ENCODE measurements at regions not wholly inside any gene's neighbourhood (a gene's known extent, or its start where the extent isn't known, plus 50 kb on each side); places are given as distances from the start of the nearest gene placed in this dataset.

- no peaks in the 10 kb centered on the region for H3K36me3 Mint-ChIP-seq
- CTCF ChIA-PET, result no interaction called here
- H3K4me1 Mint-ChIP-seq, result peaks cover 35% of the 10 kb centered on the region
- POLR2A ChIA-PET, result no interaction called here
- no peak overlapping the region for H3K27ac Mint-ChIP-seq
- DNase-seq (ENCODE audit: low spot score) (no peak), ATAC-seq (no peak)
- no peaks in the 10 kb centered on the region; the same call in none of the 2 replicates for H3K27me3 Mint-ChIP-seq (ENCODE audit: low read depth)
- H3K9me3 Mint-ChIP-seq, result no peaks in the 10 kb centered on the region
- H3K4me3 Mint-ChIP-seq, result no peak overlapping the region
- TF ChIP-seq NR1H2 (CRISPR knock-in tag; IDR thresholded peaks at IDR 0.05) (no peak), MAX (CRISPR knock-in tag; IDR thresholded peaks at IDR 0.05) (no peak), RORB (CRISPR knock-in tag; IDR thresholded peaks at IDR 0.05) (no peak), ZNF138 (CRISPR knock-in tag; conservative IDR thresholded peaks at IDR 0.05) (no peak), SMAD3 (CRISPR knock-in tag; IDR thresholded peaks at IDR 0.05; ENCODE audit: borderline replicate concordance) (no peak), ZNF423 (CRISPR knock-in tag; IDR thresholded peaks at IDR 0.05) (no peak), ZNF232 (CRISPR knock-in tag; IDR thresholded peaks at IDR 0.05) (no peak), ESRRA (CRISPR knock-in tag; IDR thresholded peaks at IDR 0.05; ENCODE audit: borderline replicate concordance) (no peak)
- TF ChIP-seq, protein P1, sequence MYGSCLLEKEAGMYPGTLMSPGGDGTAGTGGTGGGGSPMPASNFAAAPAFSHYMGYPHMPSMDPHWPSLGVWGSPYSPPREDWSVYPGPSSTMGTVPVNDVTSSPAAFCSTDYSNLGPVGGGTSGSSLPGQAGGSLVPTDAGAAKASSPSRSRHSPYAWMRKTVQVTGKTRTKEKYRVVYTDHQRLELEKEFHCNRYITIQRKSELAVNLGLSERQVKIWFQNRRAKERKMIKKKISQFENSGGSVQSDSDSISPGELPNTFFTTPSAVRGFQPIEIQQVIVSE (CRISPR knock-in tag; IDR thresholded peaks at IDR 0.05; ENCODE audit: borderline replicate concordance), result no peak
Measured at GRCh38 chr1:60924165-60924564, 158.2 kb upstream of the NFIA start.

DNA sequence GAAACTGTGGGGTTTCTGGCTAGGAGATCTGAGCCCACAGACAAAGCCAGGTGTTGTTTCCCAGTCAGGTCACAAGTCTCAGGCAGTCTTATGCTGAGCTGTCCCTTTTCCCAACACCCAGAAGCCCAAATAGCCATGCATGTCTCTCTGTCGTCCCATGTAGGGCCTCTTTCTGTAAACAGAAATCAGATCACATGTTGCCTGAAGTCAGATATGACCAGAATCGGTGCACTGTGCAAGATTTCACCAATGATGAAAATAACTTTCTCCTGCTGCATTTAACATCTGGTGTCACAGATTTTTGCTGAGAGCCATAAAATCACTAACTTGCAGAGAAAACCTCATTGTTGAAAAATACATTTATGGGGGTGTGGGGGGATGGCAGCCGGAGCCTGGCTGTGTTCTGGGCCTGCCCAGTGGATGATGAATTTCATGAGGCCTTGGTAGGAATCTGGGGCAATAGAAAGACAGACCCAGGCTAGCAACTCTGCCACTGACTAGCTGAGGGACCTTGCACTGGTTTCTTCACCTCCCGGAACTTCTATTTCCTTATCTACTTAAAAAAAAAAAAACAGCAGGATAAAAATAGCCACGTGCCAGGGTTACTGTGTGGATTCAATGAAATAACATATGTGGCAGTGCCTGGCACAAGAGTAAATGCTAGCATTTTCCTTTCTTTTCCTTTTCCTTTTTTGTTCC is 158.8 kb upstream of the NFIA start:
- ChIA-PET CTCF (no interaction called here), POLR2A (no interaction called here)
- no peak for ATAC-seq
- no peak overlapping the region for H3K27ac Mint-ChIP-seq
- H3K4me1 Mint-ChIP-seq, result peaks cover 35% of the 10 kb centered on the region
- no peaks in the 10 kb centered on the region; the same call in none of the 2 replicates for H3K27me3 Mint-ChIP-seq (ENCODE audit: low read depth)
- H3K36me3 Mint-ChIP-seq, result no peaks in the 10 kb centered on the region
- no peak for DNase-seq (ENCODE audit: low spot score)
- no peak overlapping the region for H3K4me3 Mint-ChIP-seq
- no peaks in the 10 kb centered on the region for H3K9me3 Mint-ChIP-seq
- TF ChIP-seq, protein P1 (CRISPR knock-in tag; IDR thresholded peaks at IDR 0.05; ENCODE audit: borderline replicate concordance), result no peak
- TF ChIP-seq ERG (CRISPR knock-in tag; IDR thresholded peaks at IDR 0.05), result no peak
- TF ChIP-seq AFF4 (CRISPR knock-in tag; IDR thresholded peaks at IDR 0.05; ENCODE audit: borderline replicate concordance), result no peak
- no peak for TF ChIP-seq ZNF219 (CRISPR knock-in tag; IDR thresholded peaks at IDR 0.05; ENCODE audit: borderline replicate concordance)
- TF ChIP-seq NR1H2 (CRISPR knock-in tag; IDR thresholded peaks at IDR 0.05), result no peak
- no peak for TF ChIP-seq ZBTB21 (CRISPR knock-in tag; IDR thresholded peaks at IDR 0.05; ENCODE audit: borderline replicate concordance)
- TF ChIP-seq EMX1 (CRISPR knock-in tag; IDR thresholded peaks at IDR 0.05), result no peak
- TF ChIP-seq ZSCAN18 (CRISPR knock-in tag; IDR thresholded peaks at IDR 0.05), result no peak
- TF ChIP-seq HMGXB4 (CRISPR knock-in tag; IDR thresholded peaks at IDR 0.05), result no peak
- TF ChIP-seq, protein P2, sequence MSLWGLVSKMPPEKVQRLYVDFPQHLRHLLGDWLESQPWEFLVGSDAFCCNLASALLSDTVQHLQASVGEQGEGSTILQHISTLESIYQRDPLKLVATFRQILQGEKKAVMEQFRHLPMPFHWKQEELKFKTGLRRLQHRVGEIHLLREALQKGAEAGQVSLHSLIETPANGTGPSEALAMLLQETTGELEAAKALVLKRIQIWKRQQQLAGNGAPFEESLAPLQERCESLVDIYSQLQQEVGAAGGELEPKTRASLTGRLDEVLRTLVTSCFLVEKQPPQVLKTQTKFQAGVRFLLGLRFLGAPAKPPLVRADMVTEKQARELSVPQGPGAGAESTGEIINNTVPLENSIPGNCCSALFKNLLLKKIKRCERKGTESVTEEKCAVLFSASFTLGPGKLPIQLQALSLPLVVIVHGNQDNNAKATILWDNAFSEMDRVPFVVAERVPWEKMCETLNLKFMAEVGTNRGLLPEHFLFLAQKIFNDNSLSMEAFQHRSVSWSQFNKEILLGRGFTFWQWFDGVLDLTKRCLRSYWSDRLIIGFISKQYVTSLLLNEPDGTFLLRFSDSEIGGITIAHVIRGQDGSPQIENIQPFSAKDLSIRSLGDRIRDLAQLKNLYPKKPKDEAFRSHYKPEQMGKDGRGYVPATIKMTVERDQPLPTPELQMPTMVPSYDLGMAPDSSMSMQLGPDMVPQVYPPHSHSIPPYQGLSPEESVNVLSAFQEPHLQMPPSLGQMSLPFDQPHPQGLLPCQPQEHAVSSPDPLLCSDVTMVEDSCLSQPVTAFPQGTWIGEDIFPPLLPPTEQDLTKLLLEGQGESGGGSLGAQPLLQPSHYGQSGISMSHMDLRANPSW (CRISPR knock-in tag; conservative IDR thresholded peaks at IDR 0.05; ENCODE audit: low read depth), result no peak
- no peak for TF ChIP-seq ZNF317 (CRISPR knock-in tag; IDR thresholded peaks at IDR 0.05; ENCODE audit: borderline replicate concordance, low read depth)
